ENCODE measurements at regions not wholly inside any gene's neighbourhood (a gene's known extent, or its start where the extent isn't known, plus 50 kb on each side); places are given as distances from the start of the nearest gene placed in this dataset.

- no peak overlapping the region for H3K9ac ChIP-seq (ENCODE audit: insufficient read depth, low read depth, low read length)
- no peak overlapping the region for H3K4me3 ChIP-seq (replicated peaks in 1 of 3; ENCODE audit: insufficient read depth in 1 of 3, low read depth in 2 of 3, low read length in 3 of 3)
- DNase-seq (ENCODE audit: low spot score) (no peak), FAIRE-seq (no peak), ATAC-seq (no peak)
- ChIA-PET CTCF (ENCODE audit: low intra/inter-chr PET ratio, low total read pairs) (no interaction called here), POLR2A (no interaction called here)
- H3K79me2 ChIP-seq (ENCODE audit: insufficient read depth, low read length) = no peaks in the 10 kb centered on the region
- in situ Hi-C loops (cut with HindIII; ENCODE audit: extremely low pct_ligation_motif_present, low pct_unique_long_range_greater_than_20kb) = no loop called here
- TF ChIP-seq HNRNPUL1 (IDR thresholded peaks at IDR 0.05; ENCODE audit: low read depth, low read length) (no peak), MEF2D (CRISPR knock-in tag; IDR thresholded peaks at IDR 0.05) (no peak), ZBTB34 (CRISPR knock-in tag; IDR thresholded peaks at IDR 0.05) (no peak), ARNT (IDR thresholded peaks at IDR 0.05) (no peak), ZSCAN30 (CRISPR knock-in tag; IDR thresholded peaks at IDR 0.05) (no peak), ZNF367 (CRISPR knock-in tag; IDR thresholded peaks at IDR 0.05; ENCODE audit: borderline replicate concordance) (no peak), SCMH1 (CRISPR knock-in tag; IDR thresholded peaks at IDR 0.05; ENCODE audit: borderline replicate concordance) (no peak), ZBTB37 (CRISPR knock-in tag; IDR thresholded peaks at IDR 0.05) (no peak)
- H3K27me3 ChIP-seq (ENCODE audit: control insufficient read depth in 1 of 2, insufficient read depth in 2 of 2, low read length in 2 of 2) = no peaks in the 10 kb centered on the region
- H2AFZ ChIP-seq (ENCODE audit: low read length) = no peak overlapping the region
- H3K4me2 ChIP-seq (ENCODE audit: low read depth, low read length) = no peak overlapping the region
- no peaks in the 10 kb centered on the region for H4K20me1 ChIP-seq (ENCODE audit: insufficient read depth, low read length)
- 0% methylated on average over 2 of the region's 2 CpGs for whole genome bisulfite sequencing (ENCODE audit: low lambda C conversion rate)
- BruUV-seq (replicated peaks) = no TSS peak
- H3K9me3 ChIP-seq (ENCODE audit: low read length) = peaks cover 24% of the 10 kb centered on the region; the same call in 1 of the 2 replicates
- no peaks in the 10 kb centered on the region for H3K36me3 ChIP-seq (replicated peaks in 1 of 2; ENCODE audit: control insufficient read depth in 1 of 2, insufficient read depth in 2 of 2, low read length in 2 of 2)
- no peaks in the 10 kb centered on the region for H3K4me1 ChIP-seq (ENCODE audit: insufficient read depth, low read length)
- no peak overlapping the region for H3K27ac ChIP-seq (ENCODE audit: extremely low read length, insufficient read depth, low read length)
- intact Hi-C loops (cut with micrococcal nuclease; ENCODE audit: unreplicated experiment) = no loop called here
Measured at GRCh38 chr9:80061940-80062339, 490.2 kb downstream of the TLE4 start.
